Adrenal gland (tissue), 9 donors: ENCODE measurements at regions not wholly inside any gene's neighbourhood (a gene's known extent, or its start where the extent isn't known, plus 50 kb on each side); places are given as distances from the start of the nearest gene placed in this dataset.

Experiments
- DNase-seq, 7 donors: peaks; one replicate each; pipeline ENCODE4 v3.0.0-alpha.2; 2019 to 2020
- H3K27ac ChIP-seq, 5 donors: fragments of 200-600 bp; sonication (generic) in 4 of 5; 1 replicate in 3 of 5; 2 replicates in 2 of 5; pipeline versions ENCODE4 v1.5.1 to v1.8.0; 2016 to 2020; ENCODE audit warnings: mild to moderate bottlenecking in 1 of 5
- H3K27me3 ChIP-seq: fragments of 200-600 bp; 2 replicates; pipeline ENCODE4 v1.8.0; 2021
- H3K36me3 ChIP-seq, 2 donors: fragments of 200-600 bp; replicated peaks in 1 of 2; 1 replicate in 1 of 2; 2 replicates in 1 of 2; pipeline versions ENCODE4 v1.5.1 to v1.8.0; 2018 to 2022
- H3K4me1 ChIP-seq, 2 donors: fragments of 200-600 bp; replicated peaks in 1 of 2; 1 replicate in 1 of 2; 2 replicates in 1 of 2; pipeline versions ENCODE4 v1.5.1 to v1.8.0; 2018 to 2021
- H3K4me3 ChIP-seq, 4 donors: fragments of 200-600 bp; sonication (generic) in 3 of 4; one replicate each; pipeline ENCODE4 v1.5.1; 2016 to 2018
- H3K9me3 ChIP-seq, 3 donors: fragments of 200-600 bp; sonication (generic) in 1 of 3; replicated peaks in 1 of 3; 1 replicate in 2 of 3; 2 replicates in 1 of 3; pipeline versions ENCODE4 v1.5.1 to v1.8.0; 2016 to 2021
- CTCF ChIP-seq, 6 experiments: fragments of 450-650 bp in 4 of 6; fragments of 200-600 bp in 2 of 6; sonication (generic) in 1 of 6; IDR thresholded peaks; 1 replicate in 5 of 6; 2 replicates in 1 of 6; pipeline versions ENCODE4 v1.5.1 to v1.8.0; 2016 to 2021; ENCODE audit warnings: antibody characterized with exemption in 6 of 6, mild to moderate bottlenecking in 2 of 6, moderate library complexity in 1 of 6
- POLR2A ChIP-seq, 2 donors: fragments of 450-650 bp; IDR thresholded peaks; one replicate each; pipeline ENCODE4 v1.6.1; 2017; ENCODE audit warnings: antibody characterized with exemption in 2 of 2, mild to moderate bottlenecking in 2 of 2, moderate library complexity in 1 of 2
- WGBS, 4 donors: extraction: QIAGEN DNeasy Blood & Tissue Kit in 2 of 4; methylation state at CpG; one replicate each; pipeline versions ENCODE4 v1.1.5 to v1.1.7; 2013 to 2017; 5-methylcytosine and 5-hydroxymethylcytosine counted together
- intact Hi-C, 2 donors: fragments of 100-400 bp; cut with DNase I; formaldehyde crosslinking; loops; one replicate each; pipeline versions ENCODE4 v1.14.1 to v1.15.0; 2022 to 2023
- donor health status: healthy with polysubstance abuse.
- donor health status: Bipolar disorder and iron deficiency.
- donor health status: DM: yes; HTN: yes; CAD: no.
- donor health status: DM: no; HTN: no; CAD: no.
- donor health status: DM: no; HTN: no; CAD: no.

- intact Hi-C loops: no loop called here
- TF ChIP-seq POLR2A (IDR thresholded peaks at IDR 0.05): no peak
- TF ChIP-seq CTCF (IDR thresholded peaks at IDR 0.05): no peak
- no peak overlapping the region for H3K4me3 ChIP-seq
- H3K27me3 ChIP-seq: no peaks in the 10 kb centered on the region
- 58 to 71% (median 64%) methylated on average over 3 of the region's 3 CpGs for WGBS, 4 donors
- no peaks in the 10 kb centered on the region for H3K36me3 ChIP-seq
- H3K9me3 ChIP-seq: no peaks in the 10 kb centered on the region
- DNase-seq: no peak
- H3K27ac ChIP-seq: no peak overlapping the region
- H3K4me1 ChIP-seq: no peaks in the 10 kb centered on the region
Measured at GRCh38 chr18:77995593-77995992, 745.9 kb downstream of the GALR1 start.

- Histone ChIP-seq H3K36me3 (no peaks in the 10 kb centered on the region), H3K4me1 (no peaks in the 10 kb centered on the region), H3K27ac (no peak overlapping the region), H3K9me3 (no peaks in the 10 kb centered on the region), H3K27me3 (no peaks in the 10 kb centered on the region), H3K4me3 (no peak overlapping the region)
- no peak for TF ChIP-seq POLR2A (IDR thresholded peaks at IDR 0.05)
- no peak for TF ChIP-seq CTCF (IDR thresholded peaks at IDR 0.05)
- no peak for DNase-seq
- intact Hi-C loops: no loop called here
- WGBS, 4 donors: 56 to 66% (median 65%) methylated on average over 4 of the region's 4 CpGs
Measured at GRCh38 chr18:77996737-77997136, 747.1 kb downstream of the GALR1 start.

- Histone ChIP-seq H3K4me3 (no peak overlapping the region), H3K27me3 (no peaks in the 10 kb centered on the region), H3K27ac (no peak overlapping the region), H3K9me3 (no peaks in the 10 kb centered on the region), H3K4me1 (no peaks in the 10 kb centered on the region), H3K36me3 (no peaks in the 10 kb centered on the region)
- DNase-seq: no peak
- intact Hi-C loops: no loop called here
- TF ChIP-seq CTCF (IDR thresholded peaks at IDR 0.05) (no peak), POLR2A (IDR thresholded peaks at IDR 0.05) (no peak)
Measured at GRCh38 chr18:78001811-78002210, 752.2 kb downstream of the GALR1 start.

DNA sequence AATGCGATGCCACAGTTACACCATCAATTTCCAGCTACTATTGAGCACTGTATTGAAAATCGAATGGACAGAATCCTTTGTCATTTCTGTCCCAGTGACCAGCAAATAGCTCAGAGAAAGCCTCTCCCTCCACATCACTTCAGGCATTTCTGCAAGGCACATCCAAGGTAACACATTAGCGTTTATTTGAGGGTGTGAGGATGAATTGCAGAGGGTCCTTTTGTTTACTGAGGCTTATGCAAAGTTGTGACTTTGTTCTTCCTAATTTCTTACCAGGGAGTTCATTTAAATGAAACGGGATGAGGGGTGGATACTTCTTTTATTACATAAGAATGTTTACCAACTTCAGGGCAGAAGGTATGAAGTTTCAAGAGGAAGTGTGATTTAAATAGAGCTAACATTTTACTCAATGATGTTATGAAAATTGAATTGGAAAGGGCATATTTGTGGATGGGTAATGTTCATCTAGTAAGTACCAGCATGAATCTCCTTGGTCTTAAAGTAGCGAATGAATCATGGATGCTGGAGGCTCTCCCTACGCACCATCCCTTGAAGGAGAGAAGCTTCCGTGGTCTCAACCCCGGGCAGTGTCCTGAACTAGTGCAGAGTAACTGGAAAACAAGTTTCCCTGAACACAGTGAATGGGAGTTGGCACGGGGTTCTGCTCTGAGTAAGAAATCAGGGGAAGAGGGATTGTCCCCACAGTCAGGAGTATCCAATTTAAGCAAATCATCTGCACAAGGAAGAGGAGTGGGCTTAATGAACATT, 756.5 kb downstream of the GALR1 start:
- WGBS, 4 donors: 22 to 29% (median 24%) methylated on average over 9 of the region's 9 CpGs
- TF ChIP-seq CTCF (IDR thresholded peaks at IDR 0.05): no peak
- no peak for TF ChIP-seq POLR2A (IDR thresholded peaks at IDR 0.05)
- Histone ChIP-seq H3K9me3 (no peaks in the 10 kb centered on the region), H3K27ac (no peak overlapping the region), H3K36me3 (no peaks in the 10 kb centered on the region), H3K4me3 (no peak overlapping the region), H3K27me3 (no peaks in the 10 kb centered on the region), H3K4me1 (no peaks in the 10 kb centered on the region)
- no peak for DNase-seq
- intact Hi-C loops: no loop called here
